Stomach smooth muscle (tissue), 2 donors: ENCODE measurements at regions not wholly inside any gene's neighbourhood (a gene's known extent, or its start where the extent isn't known, plus 50 kb on each side); places are given as distances from the start of the nearest gene placed in this dataset.

Source experiments
- H3K27ac ChIP-seq: one replicate; pipeline ENCODE4 v1.7.0; 2013; ENCODE audit warnings: mild to moderate bottlenecking, low read length, inconsistent platforms
- H3K27me3 ChIP-seq, 2 donors: one replicate each; pipeline ENCODE4 v1.7.0; 2013; ENCODE audit warnings: low read length in 2 of 2; ENCODE audit not compliant: insufficient read depth in 2 of 2, control insufficient read depth in 1 of 2
- H3K36me3 ChIP-seq, 2 donors: one replicate each; pipeline ENCODE4 v1.7.0; 2013; ENCODE audit warnings: low read length in 2 of 2; ENCODE audit not compliant: control insufficient read depth in 2 of 2, insufficient read depth in 2 of 2
- H3K4me1 ChIP-seq: one replicate; pipeline ENCODE4 v1.7.0; 2013; ENCODE audit warnings: low read length; ENCODE audit not compliant: control insufficient read depth, insufficient read depth
- H3K4me3 ChIP-seq, 2 donors: one replicate each; pipeline ENCODE4 v1.7.0; 2013; ENCODE audit warnings: low read length in 2 of 2
- H3K9ac ChIP-seq, 2 donors: one replicate each; pipeline ENCODE4 v1.7.0; 2013; ENCODE audit warnings: low read length in 2 of 2, mild to moderate bottlenecking in 1 of 2
- H3K9me3 ChIP-seq, 2 donors: one replicate each; pipeline ENCODE4 v1.7.0; 2013; ENCODE audit warnings: low read length in 2 of 2; ENCODE audit not compliant: control insufficient read depth in 2 of 2
- donor health status: healthy.
- donor health status: Pancreatic carcinoma.

DNA sequence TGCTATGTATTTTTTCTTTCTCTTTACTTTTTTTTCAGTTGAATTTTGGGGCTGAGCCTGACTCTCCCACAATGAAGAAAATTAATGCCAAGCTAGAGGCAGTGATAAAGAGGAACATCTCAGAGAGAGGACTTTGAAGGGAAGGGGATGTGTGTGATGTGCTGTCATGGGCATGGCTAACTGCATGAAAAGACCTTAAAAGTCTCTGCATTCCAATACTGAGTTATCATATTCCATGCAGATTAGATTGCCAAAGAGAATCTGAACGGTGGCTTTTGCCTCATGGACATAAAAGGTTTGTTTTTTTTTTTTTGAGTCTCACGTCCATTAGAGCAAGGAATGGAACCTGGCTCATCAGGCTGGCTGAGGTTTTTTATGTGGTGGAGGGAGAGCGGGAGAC lies 213.9 kb downstream of the PIK3C3 start:
- H3K27me3 ChIP-seq: no peaks in the 10 kb centered on the region
- no peaks in the 10 kb centered on the region for H3K4me1 ChIP-seq
- no peak overlapping the region for H3K27ac ChIP-seq
- no peaks in the 10 kb centered on the region for H3K9me3 ChIP-seq
- H3K9ac ChIP-seq: no peak overlapping the region
- no peak overlapping the region for H3K4me3 ChIP-seq
- no peaks in the 10 kb centered on the region for H3K36me3 ChIP-seq

- no peaks in the 10 kb centered on the region for H3K4me1 ChIP-seq
- H3K27me3 ChIP-seq: no peaks in the 10 kb centered on the region
- no peak overlapping the region for H3K27ac ChIP-seq
- H3K4me3 ChIP-seq: no peak overlapping the region
- no peaks in the 10 kb centered on the region for H3K36me3 ChIP-seq
- no peak overlapping the region for H3K9ac ChIP-seq
- H3K9me3 ChIP-seq: no peaks in the 10 kb centered on the region
Observed at GRCh38 chr18:42174909-42175308, 219.9 kb downstream of the PIK3C3 start.

- Histone ChIP-seq H3K9me3 (no peaks in the 10 kb centered on the region), H3K27me3 (no peaks in the 10 kb centered on the region), H3K4me3 (no peak overlapping the region), H3K27ac (no peak overlapping the region), H3K4me1 (no peaks in the 10 kb centered on the region), H3K36me3 (no peaks in the 10 kb centered on the region), H3K9ac (no peak overlapping the region)
Observed at GRCh38 chr18:42176599-42176998, 221.6 kb downstream of the PIK3C3 start.

DNA sequence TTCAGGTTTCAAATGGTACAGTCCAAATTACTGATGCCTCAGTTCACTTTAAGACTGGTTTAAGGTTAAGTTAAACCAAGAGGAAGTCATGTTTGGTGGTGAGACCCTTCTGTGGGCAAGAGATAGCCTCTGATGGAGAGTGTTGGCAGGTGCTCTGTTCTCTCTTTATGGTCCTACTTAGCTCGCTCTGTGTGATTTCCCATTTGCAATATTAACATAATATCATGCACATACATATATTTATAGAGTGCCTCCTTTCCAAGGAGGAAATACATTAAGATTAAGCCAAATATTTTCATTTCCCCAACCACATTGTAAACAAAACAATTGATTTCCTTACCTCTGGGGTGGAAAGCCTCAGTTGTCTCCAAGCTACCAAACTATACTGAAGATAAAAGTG lies 222.4 kb downstream of the PIK3C3 start:
- no peak overlapping the region for H3K9ac ChIP-seq
- H3K9me3 ChIP-seq: no peaks in the 10 kb centered on the region
- H3K4me3 ChIP-seq: no peak overlapping the region
- H3K36me3 ChIP-seq: no peaks in the 10 kb centered on the region
- no peaks in the 10 kb centered on the region for H3K4me1 ChIP-seq
- no peak overlapping the region for H3K27ac ChIP-seq
- H3K27me3 ChIP-seq: no peaks in the 10 kb centered on the region

GRCh38 chr18:42178376-42179080 lies 223.5 kb downstream of the PIK3C3 start:
- Histone ChIP-seq H3K36me3 (no peaks in the 10 kb centered on the region), H3K4me1 (no peaks in the 10 kb centered on the region), H3K27me3 (no peaks in the 10 kb centered on the region), H3K9me3 (no peaks in the 10 kb centered on the region), H3K9ac (no peak overlapping the region), H3K27ac (no peak overlapping the region), H3K4me3 (no peak overlapping the region)

DNA sequence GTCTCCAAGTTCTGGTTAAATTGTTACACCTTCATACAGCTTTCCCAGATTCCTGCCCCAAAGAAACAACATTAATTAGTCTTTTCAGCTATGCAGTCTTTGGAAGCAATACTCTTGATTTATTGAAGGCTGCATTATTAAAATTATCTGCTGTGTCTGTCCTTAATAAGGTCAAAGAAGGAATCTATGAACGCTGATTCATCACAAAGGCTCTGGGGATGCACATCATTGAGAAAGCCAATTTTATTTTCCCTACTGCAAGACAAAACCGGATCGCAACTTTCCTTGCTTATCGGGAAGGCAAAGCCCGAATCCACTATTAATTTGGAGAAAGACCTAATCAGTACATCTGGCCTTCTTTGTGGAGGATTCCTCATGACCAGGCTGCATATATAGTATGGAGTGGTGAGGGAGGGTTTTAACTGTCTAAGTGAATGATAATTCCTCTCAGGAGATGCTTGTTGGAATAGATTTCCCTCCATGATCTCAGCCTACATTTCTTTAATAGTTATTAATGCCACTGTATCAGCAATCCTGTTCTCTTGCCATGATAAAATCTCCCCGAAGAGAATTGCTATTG lies 224.6 kb downstream of the PIK3C3 start:
- Histone ChIP-seq H3K9me3 (peaks cover 0 to 2% of the 10 kb centered on the region in 2 donors), H3K27ac (no peak overlapping the region), H3K36me3 (no peaks in the 10 kb centered on the region), H3K4me1 (no peaks in the 10 kb centered on the region), H3K4me3 (no peak overlapping the region), H3K9ac (no peak overlapping the region), H3K27me3 (no peaks in the 10 kb centered on the region)

GRCh38 chr18:42181474-42181873 lies 226.4 kb downstream of the PIK3C3 start:
- Histone ChIP-seq H3K27me3 (no peaks in the 10 kb centered on the region), H3K4me3 (no peak overlapping the region), H3K9ac (no peak overlapping the region), H3K9me3 (peaks cover 0 to 2% of the 10 kb centered on the region in 2 donors), H3K4me1 (no peaks in the 10 kb centered on the region), H3K36me3 (no peaks in the 10 kb centered on the region), H3K27ac (no peak overlapping the region)

DNA sequence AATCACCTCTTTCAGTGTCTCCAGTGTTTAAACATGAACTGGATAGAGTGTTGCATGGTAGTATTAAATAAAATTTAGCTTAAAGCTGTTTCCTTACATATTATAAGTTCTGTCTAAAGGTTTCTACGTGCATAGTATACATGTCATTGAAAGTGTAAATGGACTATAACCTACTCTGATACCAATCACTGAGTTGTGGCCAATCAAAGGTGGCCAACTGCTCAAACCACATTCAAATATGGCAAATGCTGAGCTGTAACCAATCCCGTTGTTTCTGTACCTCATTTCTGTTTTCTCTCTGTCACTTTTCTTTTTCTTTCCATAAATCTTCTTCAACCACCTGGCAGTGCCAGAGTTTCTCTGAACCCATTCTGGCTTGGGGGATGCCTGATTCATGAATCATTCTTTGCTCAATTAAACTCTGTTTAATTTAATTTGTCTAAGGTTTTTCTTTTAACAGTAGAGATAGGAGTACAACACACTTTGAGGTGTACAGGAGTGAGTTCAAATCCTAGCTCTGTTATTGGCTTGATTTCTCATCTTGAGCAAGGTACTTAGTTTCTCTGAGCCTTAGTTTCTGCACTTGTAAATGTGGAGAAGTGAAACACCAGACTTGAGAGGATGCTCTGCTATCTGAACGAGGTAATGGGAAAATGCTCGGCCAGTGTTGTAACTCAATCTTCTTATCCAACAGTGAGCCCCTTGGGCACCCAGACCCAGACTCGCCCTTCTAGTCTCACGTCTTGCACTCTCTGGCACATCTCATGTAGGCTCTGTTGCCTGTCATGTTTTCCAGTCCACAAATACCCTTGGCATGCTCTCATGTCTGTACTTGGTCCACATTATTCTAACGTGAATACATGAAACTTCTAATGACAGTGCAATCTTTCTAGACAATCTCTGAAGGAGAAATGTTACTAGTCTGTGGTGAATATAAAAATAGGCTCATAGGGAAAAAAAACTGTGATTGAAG lies 228.0 kb downstream of the PIK3C3 start:
- Histone ChIP-seq H3K27me3 (no peaks in the 10 kb centered on the region), H3K4me1 (no peaks in the 10 kb centered on the region), H3K27ac (no peak overlapping the region), H3K9ac (no peak overlapping the region), H3K4me3 (no peak overlapping the region), H3K36me3 (no peaks in the 10 kb centered on the region), H3K9me3 (peaks cover 0 to 2% of the 10 kb centered on the region in 2 donors)

- Histone ChIP-seq H3K36me3 (no peaks in the 10 kb centered on the region), H3K4me3 (no peak overlapping the region), H3K9ac (no peak overlapping the region), H3K27ac (no peak overlapping the region), H3K27me3 (no peaks in the 10 kb centered on the region), H3K9me3 (peaks cover 0 to 2% of the 10 kb centered on the region in 2 donors), H3K4me1 (no peaks in the 10 kb centered on the region)
Observed at GRCh38 chr18:42183746-42184145, 228.7 kb downstream of the PIK3C3 start.

- H3K27ac ChIP-seq: no peak overlapping the region
- no peak overlapping the region for H3K9ac ChIP-seq
- no peaks in the 10 kb centered on the region for H3K36me3 ChIP-seq
- H3K4me3 ChIP-seq: no peak overlapping the region
- H3K9me3 ChIP-seq: peaks cover 0 to 2% of the 10 kb centered on the region in 2 donors
- no peaks in the 10 kb centered on the region for H3K27me3 ChIP-seq
- H3K4me1 ChIP-seq: no peaks in the 10 kb centered on the region
Observed at GRCh38 chr18:42184685-42185477, 229.8 kb downstream of the PIK3C3 start.
